Neural progenitor cell (in vitro differentiated cells): ENCODE measurements at regions not wholly inside any gene's neighbourhood (a gene's known extent, or its start where the extent isn't known, plus 50 kb on each side); places are given as distances from the start of the nearest gene placed in this dataset.

Experiments used
- EZH2 ChIP-seq: fragments of 200-600 bp; sonication (generic); IDR thresholded peaks from 2 replicates; pipeline ENCODE4 v1.6.1; 2017; ENCODE audit warnings: antibody characterized with exemption, mild to moderate bottlenecking, moderate library complexity
- EZH2phosphoT487 ChIP-seq: fragments of 200-600 bp; sonication (generic); IDR thresholded peaks from 2 replicates; pipeline ENCODE4 v1.6.1; 2017; ENCODE audit warnings: antibody characterized with exemption
- TF ChIP-seq, protein P1 (sequence below): fragments of 200-600 bp; sonication (generic); IDR thresholded peaks from 2 replicates; pipeline ENCODE4 v1.5.1; 2017; ENCODE audit warnings: antibody characterized with exemption, mild to moderate bottlenecking

DNA sequence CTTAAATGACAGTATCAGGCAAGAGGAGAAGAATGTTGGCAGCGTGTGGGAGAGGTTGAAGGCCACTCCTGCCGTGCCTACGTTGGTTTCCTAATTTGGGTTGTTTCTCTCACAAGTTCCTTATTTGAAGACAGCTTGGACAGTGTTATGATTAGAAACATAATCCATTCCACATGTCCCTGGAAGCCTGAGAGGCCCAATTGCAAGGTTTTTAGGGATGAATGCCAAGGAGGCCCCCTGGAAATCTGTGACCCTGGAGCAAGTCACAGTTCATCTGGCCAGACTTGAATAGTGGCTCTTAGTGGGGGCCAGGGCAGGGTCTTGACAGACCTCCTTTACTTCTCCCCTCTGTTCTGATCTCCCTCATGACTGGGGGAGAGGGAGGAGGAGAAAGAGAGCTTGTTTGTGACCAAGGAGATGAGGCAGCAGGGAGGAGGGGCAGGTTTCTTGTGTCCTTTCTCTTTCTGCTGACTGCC, 584.4 kb upstream of the TBL1XR1 start:
- no peak for TF ChIP-seq EZH2
- TF ChIP-seq, protein P1, sequence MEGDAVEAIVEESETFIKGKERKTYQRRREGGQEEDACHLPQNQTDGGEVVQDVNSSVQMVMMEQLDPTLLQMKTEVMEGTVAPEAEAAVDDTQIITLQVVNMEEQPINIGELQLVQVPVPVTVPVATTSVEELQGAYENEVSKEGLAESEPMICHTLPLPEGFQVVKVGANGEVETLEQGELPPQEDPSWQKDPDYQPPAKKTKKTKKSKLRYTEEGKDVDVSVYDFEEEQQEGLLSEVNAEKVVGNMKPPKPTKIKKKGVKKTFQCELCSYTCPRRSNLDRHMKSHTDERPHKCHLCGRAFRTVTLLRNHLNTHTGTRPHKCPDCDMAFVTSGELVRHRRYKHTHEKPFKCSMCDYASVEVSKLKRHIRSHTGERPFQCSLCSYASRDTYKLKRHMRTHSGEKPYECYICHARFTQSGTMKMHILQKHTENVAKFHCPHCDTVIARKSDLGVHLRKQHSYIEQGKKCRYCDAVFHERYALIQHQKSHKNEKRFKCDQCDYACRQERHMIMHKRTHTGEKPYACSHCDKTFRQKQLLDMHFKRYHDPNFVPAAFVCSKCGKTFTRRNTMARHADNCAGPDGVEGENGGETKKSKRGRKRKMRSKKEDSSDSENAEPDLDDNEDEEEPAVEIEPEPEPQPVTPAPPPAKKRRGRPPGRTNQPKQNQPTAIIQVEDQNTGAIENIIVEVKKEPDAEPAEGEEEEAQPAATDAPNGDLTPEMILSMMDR = no peak
- TF ChIP-seq EZH2phosphoT487 = no peak
